Activated CD4-positive, alpha-beta T cell treated with anti-CD3 and anti-CD28 coated beads, Interleukin-2, amount 10 ng/mL, durations not matched to agents 7 days and 5 days (primary cell): ENCODE measurements at regions not wholly inside any gene's neighbourhood (a gene's known extent, or its start where the extent isn't known, plus 50 kb on each side); places are given as distances from the start of the nearest gene placed in this dataset.

Experiments
- CTCF ChIA-PET: fragments of 350-600 bp; sonication (Branson Sonifier 250); formaldehyde crosslinking; loops from one replicate; lab custom pipeline; 2021; ENCODE audit warnings: antibody characterized with exemption; lab: Charles Lee
- POLR2A ChIA-PET: fragments of 350-600 bp; sonication (Branson Sonifier 250); formaldehyde crosslinking; loops from one replicate; lab custom pipeline; 2021; ENCODE audit warnings: antibody characterized with exemption; lab: Charles Lee
- DNase-seq: peaks from one replicate; pipeline ENCODE4 v3.0.0-alpha.2; 2020
- H3K27ac Mint-ChIP-seq: one replicate; pipeline ENCODE4 v1.8.0; 2021; ENCODE audit warnings: mild to moderate bottlenecking, moderate library complexity, mixed read lengths
- H3K27me3 Mint-ChIP-seq: one replicate; pipeline ENCODE4 v1.8.0; 2021; ENCODE audit warnings: mixed read lengths
- H3K36me3 Mint-ChIP-seq: one replicate; pipeline ENCODE4 v1.8.0; 2021; ENCODE audit warnings: low read depth, mixed read lengths
- H3K4me1 Mint-ChIP-seq: one replicate; pipeline ENCODE4 v1.8.0; 2021; ENCODE audit warnings: mixed read lengths
- H3K4me3 Mint-ChIP-seq: one replicate; pipeline ENCODE4 v1.8.0; 2021; ENCODE audit warnings: mild to moderate bottlenecking, moderate library complexity, mixed read lengths
- H3K9me3 Mint-ChIP-seq: one replicate; pipeline ENCODE4 v1.8.0; 2021; ENCODE audit warnings: mixed read lengths

DNA sequence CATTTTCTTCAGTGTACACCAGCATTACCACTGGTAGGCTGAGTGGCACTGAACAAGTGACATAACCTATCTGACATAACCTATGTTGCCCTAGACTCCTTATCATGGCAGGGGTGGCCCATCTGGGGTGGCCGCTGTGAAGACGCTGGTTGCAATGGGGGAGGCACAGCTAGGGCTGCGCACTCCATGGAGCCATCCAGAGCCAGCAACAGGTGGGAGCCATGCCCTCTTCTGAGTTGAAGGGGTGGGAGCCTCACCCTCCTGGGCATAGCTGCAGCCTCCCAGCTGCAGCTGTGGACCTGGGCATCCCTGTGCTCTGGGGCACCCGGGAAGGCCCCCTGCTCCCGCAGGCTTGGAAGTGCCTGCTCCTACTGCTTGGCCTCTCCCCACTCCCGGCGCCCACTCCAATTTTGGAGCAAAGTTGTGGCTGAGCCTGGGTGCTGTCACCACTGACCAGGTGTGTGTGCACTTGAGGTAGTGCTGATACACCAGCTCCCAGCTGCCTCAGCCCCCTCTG, 52.4 kb upstream of the NTPCR start:
- Mint-ChIP-seq H3K27me3 (no peaks in the 10 kb centered on the region), H3K4me1 (peaks cover 20% of the 10 kb centered on the region), H3K36me3 (no peaks in the 10 kb centered on the region), H3K27ac (no peak overlapping the region), H3K4me3 (no peak overlapping the region), H3K9me3 (peaks cover 7% of the 10 kb centered on the region)
- ChIA-PET CTCF (interaction anchor here (1.7 kb wide), 1 partner anchor 51 kb away, joined by 4 read pairs; no protein-coding TSS in a partner anchor), POLR2A (no interaction called here)
- no peak for DNase-seq

DNA sequence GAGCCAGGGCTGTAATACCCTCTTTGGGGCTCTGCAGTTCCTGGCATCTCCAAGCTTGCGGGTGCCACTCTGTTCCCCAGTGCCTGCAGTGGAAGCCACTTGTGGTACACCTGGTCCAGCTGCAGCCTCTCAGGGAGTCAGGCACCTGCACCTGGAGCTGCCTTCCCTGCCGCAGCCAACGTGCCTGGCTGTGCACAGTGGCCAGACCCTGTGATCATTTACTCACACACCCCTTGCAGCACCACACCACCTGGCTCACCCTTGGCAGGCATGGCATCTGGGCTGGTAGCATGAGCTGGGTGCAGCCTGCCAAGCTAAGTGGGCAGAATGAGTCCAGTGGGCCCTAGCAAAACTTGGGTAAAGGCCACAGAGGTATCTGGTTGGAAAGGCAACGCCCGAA, 51.1 kb upstream of the NTPCR start:
- ChIA-PET POLR2A (no interaction called here), CTCF (interaction anchor here (0.6 to 1.7 kb wide), 3 partner anchors 11 to 50 kb away, joined by 3 to 4 read pairs (median 4); no protein-coding TSS in a partner anchor)
- DNase-seq, result no peak
- Mint-ChIP-seq H3K36me3 (no peaks in the 10 kb centered on the region), H3K27me3 (no peaks in the 10 kb centered on the region), H3K4me3 (no peak overlapping the region), H3K4me1 (peaks cover 23% of the 10 kb centered on the region), H3K27ac (no peak overlapping the region), H3K9me3 (peaks cover 3% of the 10 kb centered on the region)

GRCh38 chr1:232899839-232900238, 50.6 kb upstream of the NTPCR start:
- Mint-ChIP-seq H3K36me3 (no peaks in the 10 kb centered on the region), H3K9me3 (peaks cover 1% of the 10 kb centered on the region), H3K4me1 (peaks cover 29% of the 10 kb centered on the region), H3K27ac (no peak overlapping the region), H3K27me3 (no peaks in the 10 kb centered on the region), H3K4me3 (no peak overlapping the region)
- no peak for DNase-seq
- POLR2A ChIA-PET, result no interaction called here
- CTCF ChIA-PET, result interaction anchor here (0.6 to 1.7 kb wide), 2 partner anchors 49 to 292 kb away, joined by 4 read pairs; no protein-coding TSS in a partner anchor
